ENCODE measurements at regions not wholly inside any gene's neighbourhood (a gene's known extent, or its start where the extent isn't known, plus 50 kb on each side); places are given as distances from the start of the nearest gene placed in this dataset.
"Not testable (repeated sequence)": the region's sequence is repeated elsewhere in the genome, so short reads cannot be mapped to it uniquely, and the experiment has no call there.

GRCh38 chr4:189874591-189874990, 66.1 kb upstream of the FRG1 start:
- no peaks in the 10 kb centered on the region for H3K4me1 ChIP-seq
- no peak overlapping the region for H3K27ac ChIP-seq
- TF ChIP-seq POLR2AphosphoS5 (IDR thresholded peaks at IDR 0.05) (no peak), CTCF (IDR thresholded peaks at IDR 0.05 in 8 of 11, conservative IDR thresholded peaks at IDR 0.05 in 3 of 11) (no peak), POLR2A (IDR thresholded peaks at IDR 0.05) (no peak)
- no peak for DNase-seq
- peaks cover 0 to 4% (median 0%) of the 10 kb centered on the region in 8 donors for H3K9me3 ChIP-seq
- intact Hi-C loops (cut with DNase I; ENCODE audit: low total_unique reads) = no loop called here
- no peak overlapping the region for H3K4me3 ChIP-seq
- 78 to 98% (median 85%) methylated on average over 2 of the region's 2 CpGs for WGBS, 5 donors
- H3K27me3 ChIP-seq (replicated peaks in 1 of 7) = no peaks in the 10 kb centered on the region
- H3K36me3 ChIP-seq = no peaks in the 10 kb centered on the region

DNA sequence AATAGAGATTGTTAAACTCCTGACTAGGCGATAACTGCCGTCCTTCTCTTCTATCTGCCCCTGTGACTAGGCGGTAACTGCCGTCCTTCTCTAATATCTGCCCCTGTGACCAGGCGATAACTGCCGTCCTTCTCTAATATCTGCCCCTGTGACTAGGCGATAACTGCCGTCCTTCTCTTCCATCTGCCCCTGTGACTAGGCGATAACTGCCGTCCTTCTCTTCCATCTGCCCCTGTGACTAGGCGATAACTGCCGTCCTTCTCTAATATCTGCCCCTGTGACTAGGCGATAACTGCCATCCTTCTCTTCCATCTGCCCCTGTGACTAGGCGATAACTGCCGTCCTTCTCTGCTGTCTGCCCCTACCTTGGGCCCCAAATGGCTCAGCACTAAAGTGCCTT, 59.5 kb upstream of the FRG1 start:
- H3K27ac ChIP-seq; H3K27me3 ChIP-seq (replicated peaks in 1 of 7); H3K9me3 ChIP-seq; H3K4me1 ChIP-seq; intact Hi-C loops (cut with DNase I; ENCODE audit: low total_unique reads); H3K4me3 ChIP-seq; H3K36me3 ChIP-seq: not testable (repeated sequence)
- peak; percentile 84 for DNase-seq
- WGBS, 5 donors = 85 to 94% (median 89%) methylated on average over 15 of the region's 15 CpGs

DNA sequence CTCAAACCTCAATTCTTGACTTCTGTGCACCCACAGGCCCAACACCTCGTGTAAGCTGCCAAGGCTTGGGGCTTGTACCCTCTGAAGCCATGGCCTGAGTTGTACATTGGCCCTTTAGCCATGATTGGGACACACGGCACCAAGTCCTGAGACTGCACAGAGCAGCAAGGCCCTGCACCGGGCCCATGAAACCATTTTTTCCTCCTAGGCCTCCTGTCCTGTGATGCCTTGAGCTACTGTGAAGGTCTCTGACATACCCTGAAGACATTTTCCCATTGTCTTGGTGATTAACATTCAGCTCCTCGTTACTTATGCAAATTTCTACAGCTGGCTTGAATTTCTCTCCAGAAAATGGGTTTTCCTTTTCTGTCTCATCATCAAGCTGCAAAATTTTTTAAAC, 52.3 kb upstream of the FRG1 start:
- WGBS, 5 donors = 69 to 74% (median 72%) methylated on average over 3 to 4 of the region's 4 CpGs
- H3K4me1 ChIP-seq; H3K27ac ChIP-seq; H3K27me3 ChIP-seq (replicated peaks in 1 of 7); H3K36me3 ChIP-seq; intact Hi-C loops (cut with DNase I; ENCODE audit: low total_unique reads); H3K4me3 ChIP-seq; DNase-seq: not testable (repeated sequence)
- H3K9me3 ChIP-seq = peaks cover 0 to 23% (median 17%) of the 10 kb centered on the region in 8 donors

Small RNA genes in the stretch of these regions (small RNA-seq; reads per million reads assigned to genes)
- 0 reads per million in 4 donors for gene RNU1-51P
- gene RNU7-192P = 0 reads per million in 4 donors

Data from spleen (tissue), 11 donors.